ENCODE measurements at regions not wholly inside any gene's neighbourhood (a gene's known extent, or its start where the extent isn't known, plus 50 kb on each side); places are given as distances from the start of the nearest gene placed in this dataset.
"Not testable (repeated sequence)": the region's sequence is repeated elsewhere in the genome, so short reads cannot be mapped to it uniquely, and the experiment has no call there.

GRCh38 chr2:160792837-160793236 lies 299.2 kb upstream of the RBMS1 start:
- no peak for DNase-seq (ENCODE audit: low spot score)
- no peak for FAIRE-seq

GRCh38 chr2:160794926-160795325 lies 301.3 kb upstream of the RBMS1 start:
- FAIRE-seq (no peak), DNase-seq (ENCODE audit: low spot score) (no peak)

DNA sequence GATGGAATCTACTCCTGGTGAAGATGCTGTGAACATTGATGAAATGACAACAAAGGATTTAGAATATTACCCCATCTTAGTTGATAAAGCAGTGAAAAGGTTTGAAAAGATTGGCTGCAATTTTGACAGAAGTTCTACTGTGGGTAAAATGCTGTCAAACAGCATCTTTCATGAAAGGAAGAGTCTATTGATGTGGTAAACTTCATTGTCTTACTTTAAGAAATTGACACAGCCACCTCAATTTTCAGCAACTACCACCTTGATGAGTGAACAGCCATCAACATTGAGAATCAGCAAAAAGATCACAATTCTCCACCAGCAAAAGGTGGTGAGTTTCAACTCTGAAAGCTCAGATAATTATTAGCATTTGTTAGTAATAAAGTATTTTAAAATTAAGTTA lies 310.3 kb upstream of the RBMS1 start:
- FAIRE-seq = no peak
- no peak for DNase-seq (ENCODE audit: low spot score)

DNA sequence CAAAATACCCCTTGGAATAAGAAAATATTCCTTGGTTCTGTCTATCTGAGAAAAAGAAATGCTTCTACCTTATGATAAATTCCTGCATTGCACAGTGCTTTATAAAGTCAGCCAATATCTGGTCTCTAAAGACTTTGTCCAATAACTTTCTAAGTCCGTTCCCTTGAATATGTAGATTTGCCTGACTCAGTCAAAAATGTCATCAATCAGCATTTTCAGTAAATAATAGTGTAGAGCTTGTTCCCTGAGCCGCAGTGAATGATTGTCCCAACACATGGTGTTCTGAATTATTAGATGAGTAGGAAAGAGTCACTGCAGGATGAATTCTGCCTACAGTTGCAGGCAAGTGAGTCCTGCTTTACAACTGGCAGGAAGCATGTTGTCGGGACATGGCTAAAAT lies 316.8 kb upstream of the RBMS1 start:
- FAIRE-seq = no peak
- no peak for DNase-seq (ENCODE audit: low spot score)

GRCh38 chr2:160812830-160813505 lies 319.4 kb upstream of the RBMS1 start:
- DNase-seq (ENCODE audit: low spot score) = no peak
- FAIRE-seq = no peak

DNA sequence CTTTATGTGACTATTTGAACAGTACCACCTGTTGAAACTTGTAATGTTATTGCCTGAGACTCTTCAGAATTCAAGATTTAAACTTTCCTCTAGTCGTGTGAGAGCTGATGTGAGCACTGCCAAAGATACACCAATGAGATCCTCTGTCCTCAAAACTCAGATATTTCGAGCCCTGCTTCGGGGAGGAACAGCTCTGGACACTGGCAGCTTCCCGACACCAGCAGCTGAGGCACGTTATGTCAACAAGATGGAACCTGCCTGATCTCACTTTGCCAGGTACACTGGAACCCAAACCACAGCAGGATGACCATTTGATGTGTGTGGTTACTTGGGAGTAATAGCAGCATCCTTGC lies 319.9 kb upstream of the RBMS1 start:
- DNase-seq (ENCODE audit: low spot score) (no peak), FAIRE-seq (no peak)

DNA sequence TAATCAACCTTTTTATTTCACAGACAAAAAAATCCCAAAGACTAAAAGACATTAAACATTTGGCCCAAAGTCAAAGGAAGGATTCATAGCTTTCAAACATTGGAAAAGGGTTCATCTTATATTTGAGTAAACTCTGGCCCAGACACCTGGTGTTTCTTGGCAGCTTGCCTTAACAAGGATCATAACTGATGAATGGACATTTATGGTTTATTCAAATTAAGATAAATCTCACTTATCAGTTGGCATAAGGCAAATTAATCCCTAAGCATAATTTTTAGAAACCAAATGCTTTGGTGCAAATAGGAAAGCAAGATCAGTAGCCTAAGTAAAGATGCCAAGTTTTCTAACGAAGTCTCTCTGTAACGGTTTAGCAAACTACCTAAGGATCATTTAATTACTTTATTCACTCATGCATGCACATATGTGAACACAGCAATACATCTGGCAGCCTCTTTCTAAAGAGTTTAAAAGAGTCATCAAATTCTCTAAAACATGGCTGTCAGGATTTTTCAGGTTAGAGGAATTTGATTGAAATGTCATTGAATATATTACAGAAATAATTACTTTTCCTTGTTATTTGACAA lies 323.4 kb upstream of the RBMS1 start:
- no peak for DNase-seq (ENCODE audit: low spot score)
- no peak for FAIRE-seq

DNA sequence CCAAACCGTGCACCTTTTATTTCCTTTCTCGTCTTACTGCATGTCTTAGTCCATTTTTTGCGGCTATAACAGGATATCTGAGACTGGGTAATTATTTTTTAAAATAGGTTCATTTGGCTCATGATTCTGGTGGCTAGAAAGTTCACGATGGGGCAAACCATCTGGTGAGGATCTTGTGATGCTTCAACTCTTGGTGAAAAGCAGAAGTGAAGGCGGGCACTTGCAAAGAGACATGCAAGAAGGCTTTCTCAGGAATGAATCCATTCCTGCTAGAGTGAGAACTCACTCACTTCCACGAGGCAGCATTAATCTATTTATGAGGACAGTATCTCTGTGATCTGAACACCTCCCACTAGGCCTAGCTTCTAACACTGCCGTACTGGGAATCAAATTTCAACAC lies 327.1 kb upstream of the RBMS1 start:
- DNase-seq (ENCODE audit: low spot score) (no peak), FAIRE-seq (peak; percentile 23)

GRCh38 chr2:160822006-160822405 lies 328.4 kb upstream of the RBMS1 start:
- FAIRE-seq (no peak), DNase-seq (ENCODE audit: low spot score) (no peak)

- DNase-seq (ENCODE audit: low spot score) (no peak), FAIRE-seq (no peak)
These were observed 331.8 kb upstream of the RBMS1 start for GRCh38 chr2:160825433-160825832.

DNA sequence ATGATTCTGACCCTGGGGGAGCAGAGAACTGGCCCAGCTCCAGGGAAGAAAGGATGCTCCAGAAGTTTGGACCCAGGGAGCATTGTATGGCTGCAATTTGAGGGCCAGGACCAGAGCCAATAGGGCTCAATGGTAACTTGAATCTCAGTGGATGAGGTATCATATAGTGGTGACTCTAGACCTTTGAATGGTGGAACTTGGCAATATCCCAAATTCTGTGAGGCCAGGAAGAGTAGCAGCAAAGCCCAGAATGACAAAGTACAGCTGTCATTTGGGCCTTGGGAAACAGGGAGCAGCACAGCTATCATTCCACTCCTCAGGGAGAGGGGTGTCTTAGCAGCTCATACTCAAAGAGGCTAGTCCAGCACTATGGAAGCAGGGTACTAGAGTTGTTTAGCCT lies 332.9 kb upstream of the RBMS1 start:
- no peak for FAIRE-seq
- DNase-seq (ENCODE audit: low spot score) = no peak

DNA sequence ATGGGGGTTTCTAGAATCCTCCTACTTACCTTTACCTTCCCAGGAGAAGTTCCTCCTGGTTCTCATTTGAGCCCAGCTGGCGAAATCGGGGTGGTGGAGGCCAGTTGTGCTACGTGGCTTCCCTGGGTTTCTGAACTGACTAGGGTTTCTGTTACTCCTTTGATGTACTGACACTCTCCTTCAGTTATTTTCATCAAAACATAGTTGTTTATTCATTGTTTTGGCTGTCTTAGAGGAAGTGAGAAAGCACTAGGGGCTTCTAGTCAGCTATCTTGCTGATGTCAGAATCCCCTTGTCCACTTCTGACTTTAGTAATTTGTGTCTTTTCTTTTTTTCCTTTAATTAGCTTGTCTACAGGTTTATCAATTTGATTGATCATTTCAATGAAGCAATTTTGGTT lies 332.2 kb upstream of the TANK start:
- no peak for DNase-seq (ENCODE audit: low spot score)
- FAIRE-seq = no peak

GRCh38 chr2:160832381-160832780 lies 327.8 kb upstream of the TANK start:
- not testable (repeated sequence) for DNase-seq (ENCODE audit: low spot score); FAIRE-seq

GRCh38 chr2:160835166-160835565 lies 325.1 kb upstream of the TANK start:
- FAIRE-seq = no peak
- DNase-seq (ENCODE audit: low spot score) = no peak

DNA sequence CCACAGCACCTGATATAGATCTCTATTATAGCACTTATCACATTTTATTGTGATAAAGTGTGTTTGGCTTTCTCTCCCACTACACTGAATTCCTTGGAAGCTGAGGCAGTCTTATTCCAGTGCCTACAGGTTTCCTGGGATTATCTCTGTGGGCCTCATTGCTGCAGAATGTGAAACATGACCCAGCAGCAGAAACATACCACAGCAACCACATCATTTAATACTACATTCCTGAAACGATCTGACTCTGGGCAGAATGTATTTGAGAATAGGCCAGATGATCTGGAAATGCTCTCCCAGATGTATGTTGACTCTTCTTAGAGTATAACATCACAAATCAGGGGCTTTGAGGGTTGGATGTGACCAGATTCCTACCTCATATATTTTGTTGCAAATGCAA lies 323.5 kb upstream of the TANK start:
- FAIRE-seq (peak; percentile 75), DNase-seq (ENCODE audit: low spot score) (peak; percentile 78)

DNA sequence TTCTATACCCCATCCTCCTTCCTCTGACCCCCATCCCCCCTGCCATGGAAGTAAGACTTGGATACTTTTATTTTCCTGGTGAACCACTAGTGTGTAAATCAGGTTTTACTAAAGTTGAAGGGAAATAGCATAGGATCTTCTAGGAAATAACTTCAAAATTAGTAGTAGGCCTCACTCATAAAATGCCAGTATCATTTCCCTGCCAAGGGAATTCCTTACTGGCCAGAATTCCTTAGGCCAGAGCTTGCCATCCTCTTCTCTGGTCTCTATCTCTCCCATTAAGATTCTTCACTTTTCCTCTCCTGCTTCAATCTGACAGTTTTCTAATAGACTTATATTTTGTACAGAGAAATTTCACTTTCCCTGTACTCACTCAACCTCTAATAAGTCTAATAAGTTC lies 322.8 kb upstream of the TANK start:
- FAIRE-seq (no peak), DNase-seq (ENCODE audit: low spot score) (no peak)

GRCh38 chr2:160838147-160838546 lies 322.1 kb upstream of the TANK start:
- DNase-seq (ENCODE audit: low spot score) (no peak), FAIRE-seq (no peak)

DNA sequence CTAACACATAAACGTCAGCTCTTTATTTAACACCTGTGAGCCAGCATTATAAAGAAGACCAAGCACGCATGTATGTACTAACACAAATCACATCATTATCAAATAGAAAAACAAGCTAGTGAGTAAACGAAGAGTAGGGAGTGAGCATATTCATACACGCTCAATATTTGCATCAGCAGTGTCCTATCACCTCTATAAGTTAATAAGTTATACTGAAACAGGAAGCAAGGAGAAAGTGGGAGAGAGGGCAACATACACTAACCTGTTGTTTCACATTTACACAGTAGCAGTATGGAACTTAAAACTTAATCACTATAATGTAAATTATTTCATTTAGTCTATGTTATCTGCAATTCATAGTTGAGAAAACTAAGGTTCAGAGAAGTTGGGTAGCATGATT lies 321.5 kb upstream of the TANK start:
- no peak for FAIRE-seq
- DNase-seq (ENCODE audit: low spot score) = no peak

- FAIRE-seq = no peak
- DNase-seq (ENCODE audit: low spot score) = no peak
These were observed 317.9 kb upstream of the TANK start for GRCh38 chr2:160842286-160842685.

DNA sequence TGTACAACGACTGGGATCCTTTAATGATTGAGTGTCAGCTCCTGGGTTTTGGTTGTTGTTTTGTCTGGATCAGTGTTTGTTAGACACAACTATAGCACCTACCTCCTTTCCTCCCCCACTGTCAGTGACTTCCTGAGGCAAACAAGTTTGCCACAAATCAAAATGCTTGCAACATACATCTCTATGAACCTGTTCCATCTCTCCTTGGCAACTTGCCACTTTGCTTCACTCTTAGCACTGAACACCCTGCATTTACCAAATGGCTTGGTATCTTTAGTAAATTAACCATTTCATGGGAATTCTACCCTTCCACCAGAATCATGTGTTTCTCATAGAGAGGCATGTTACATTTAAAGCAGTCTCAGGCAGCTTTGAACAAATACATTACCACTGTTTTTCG lies 301.1 kb upstream of the TANK start:
- FAIRE-seq (no peak), DNase-seq (ENCODE audit: low spot score) (no peak)

GRCh38 chr2:160862226-160862625 lies 298.0 kb upstream of the TANK start:
- DNase-seq (ENCODE audit: low spot score) (no peak), FAIRE-seq (no peak)

- FAIRE-seq (no peak), DNase-seq (ENCODE audit: low spot score) (no peak)
These were observed 291.3 kb upstream of the TANK start for GRCh38 chr2:160868891-160869290.

DNA sequence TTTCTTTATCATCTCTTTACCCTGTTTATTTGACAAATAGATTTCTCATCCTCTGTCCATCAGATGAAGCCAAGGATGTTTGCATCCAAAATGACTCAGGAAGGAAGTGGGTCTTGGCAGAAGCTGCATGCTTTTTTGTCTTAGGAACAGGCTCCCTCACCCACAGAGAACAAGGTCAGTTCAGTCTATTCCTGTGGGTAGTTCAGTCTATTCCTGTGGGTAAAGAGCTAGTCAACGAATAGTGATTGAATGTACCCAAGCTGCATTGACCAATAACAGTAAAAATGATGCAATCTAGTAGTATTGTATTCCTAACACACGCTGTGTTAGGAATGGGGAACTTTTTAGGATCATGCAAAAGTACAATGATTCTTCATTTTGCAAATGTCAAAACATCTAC lies 290.8 kb upstream of the TANK start:
- DNase-seq (ENCODE audit: low spot score) = peak; percentile 18
- no peak for FAIRE-seq

All from urothelium cell line (cell line).